GM12891 (cell line): ENCODE measurements at regions not wholly inside any gene's neighbourhood (a gene's known extent, or its start where the extent isn't known, plus 50 kb on each side); places are given as distances from the start of the nearest gene placed in this dataset.
"Not testable (repeated sequence)": the region's sequence is repeated elsewhere in the genome, so short reads cannot be mapped to it uniquely, and the experiment has no call there.

Experiments used
- DNase-seq: peaks from one replicate; pipeline ENCODE4 v3.0.0; 2011; ENCODE audit warnings: low spot score; ENCODE audit not compliant: insufficient read length
- FAIRE-seq: peaks from 2 replicates; lab custom pipeline; 2011; peaks lifted over from hg19 to GRCh38; lab: Jason Lieb, UNC
- PAX5 ChIP-seq: IDR thresholded peaks from 2 replicates; pipeline ENCODE4 v1.6.1; 2011; ENCODE audit warnings: low read length, moderate library complexity, mild to moderate bottlenecking; ENCODE audit not compliant: insufficient read depth, severe bottlenecking
- POLR2A ChIP-seq: IDR thresholded peaks from 2 replicates; pipeline ENCODE4 v1.6.1; 2011; ENCODE audit warnings: low read depth, low read length, control low read depth
- POLR2AphosphoS5 ChIP-seq: IDR thresholded peaks from 2 replicates; pipeline ENCODE4 v1.6.1; 2011; ENCODE audit warnings: low read depth, low read length, control low read depth
- POU2F2 ChIP-seq: IDR thresholded peaks from 2 replicates; pipeline ENCODE4 v1.6.1; 2011; ENCODE audit warnings: low read depth, mild to moderate bottlenecking, control low read depth, low read length, moderate library complexity
- SPI1 ChIP-seq: IDR thresholded peaks from 2 replicates; pipeline ENCODE4 v1.6.1; 2011; ENCODE audit warnings: low read depth, low read length, control low read depth
- TAF1 ChIP-seq: IDR thresholded peaks from 2 replicates; pipeline ENCODE4 v1.6.1; 2011; ENCODE audit warnings: low read depth, low read length, control low read depth

- no peak for DNase-seq
- TF ChIP-seq POU2F2 (no peak), POLR2AphosphoS5 (no peak), PAX5 (no peak), POLR2A (no peak)
- no peak for FAIRE-seq
Observed at GRCh38 chr2:122543815-122544214, 788.4 kb downstream of the TSN start.

GRCh38 chr2:122545821-122546220, 790.4 kb downstream of the TSN start:
- FAIRE-seq (no peak), DNase-seq (no peak)
- TF ChIP-seq POLR2AphosphoS5 (no peak), SPI1 (no peak), TAF1 (no peak), PAX5 (no peak), POLR2A (no peak), POU2F2 (no peak)

- no peak for FAIRE-seq
- TF ChIP-seq POLR2A (no peak), POLR2AphosphoS5 (no peak), TAF1 (no peak), PAX5 (no peak), POU2F2 (no peak), SPI1 (no peak)
- DNase-seq: no peak
Observed at GRCh38 chr2:122562775-122563174, 807.3 kb downstream of the TSN start.

DNA sequence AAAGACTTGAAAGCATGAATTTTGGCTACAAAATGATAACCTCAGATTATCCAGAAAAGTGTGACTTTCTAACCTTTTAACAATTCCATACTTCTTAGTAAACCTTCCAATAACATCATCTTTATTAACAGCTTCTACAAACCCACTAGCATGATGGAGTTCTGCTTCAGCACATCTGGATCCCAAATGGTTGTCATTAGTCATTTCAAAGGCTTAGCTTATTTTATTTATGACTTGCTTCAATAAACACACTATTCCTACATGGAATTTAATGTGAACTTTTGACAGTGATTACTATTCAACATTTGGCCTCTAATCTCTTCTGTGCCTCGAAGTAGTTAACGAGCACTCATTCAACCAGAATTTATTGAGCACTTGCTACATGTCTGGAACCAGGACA, 808.3 kb downstream of the TSN start:
- no peak for FAIRE-seq

DNA sequence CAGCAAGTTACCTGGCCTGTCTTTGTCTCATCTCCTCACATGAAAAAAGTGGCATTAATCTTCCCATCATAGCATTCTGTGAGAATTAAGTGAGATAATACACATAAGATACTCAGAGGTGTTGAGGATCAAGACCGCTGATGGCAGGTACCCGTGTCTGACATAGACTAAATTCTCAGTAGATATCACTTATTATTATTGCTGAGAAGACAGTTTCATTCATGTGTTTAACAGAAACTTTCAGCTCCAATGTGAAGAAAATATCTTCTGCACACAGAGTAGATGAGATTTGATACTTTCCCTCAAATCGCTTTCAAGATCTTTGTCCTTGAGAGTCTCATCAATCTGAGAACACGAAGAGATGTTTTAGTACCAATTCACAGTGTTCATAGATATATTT, 809.4 kb downstream of the TSN start:
- DNase-seq (no peak), FAIRE-seq (no peak)
- no peak for TF ChIP-seq POLR2AphosphoS5
- TF ChIP-seq PAX5: no peak
- no peak for TF ChIP-seq SPI1
- no peak for TF ChIP-seq TAF1
- TF ChIP-seq POLR2A: no peak
- no peak for TF ChIP-seq POU2F2

More for the DNA sequence above, 808.3 kb downstream of the TSN start:
- TF ChIP-seq POLR2A: no peak
- no peak for TF ChIP-seq POU2F2
- TF ChIP-seq TAF1: no peak
- TF ChIP-seq PAX5: no peak
- TF ChIP-seq SPI1: no peak
- no peak for TF ChIP-seq POLR2AphosphoS5
- no peak for DNase-seq

GRCh38 chr2:122565364-122565763, 809.9 kb downstream of the TSN start:
- no peak for FAIRE-seq
- no peak for DNase-seq
- TF ChIP-seq POU2F2: no peak
- TF ChIP-seq PAX5: no peak
- TF ChIP-seq TAF1: no peak
- TF ChIP-seq SPI1: no peak
- TF ChIP-seq POLR2A: no peak
- TF ChIP-seq POLR2AphosphoS5: no peak

GRCh38 chr2:122570641-122571040, 815.2 kb downstream of the TSN start:
- no peak for TF ChIP-seq POLR2AphosphoS5
- TF ChIP-seq POU2F2: no peak
- TF ChIP-seq SPI1: no peak
- no peak for TF ChIP-seq POLR2A
- no peak for TF ChIP-seq PAX5
- TF ChIP-seq TAF1: no peak
- FAIRE-seq (no peak), DNase-seq (no peak)

- not testable (repeated sequence) for DNase-seq
- peak; percentile 66 for FAIRE-seq
Observed at GRCh38 chr2:122571471-122571870, 816.0 kb downstream of the TSN start.

DNA sequence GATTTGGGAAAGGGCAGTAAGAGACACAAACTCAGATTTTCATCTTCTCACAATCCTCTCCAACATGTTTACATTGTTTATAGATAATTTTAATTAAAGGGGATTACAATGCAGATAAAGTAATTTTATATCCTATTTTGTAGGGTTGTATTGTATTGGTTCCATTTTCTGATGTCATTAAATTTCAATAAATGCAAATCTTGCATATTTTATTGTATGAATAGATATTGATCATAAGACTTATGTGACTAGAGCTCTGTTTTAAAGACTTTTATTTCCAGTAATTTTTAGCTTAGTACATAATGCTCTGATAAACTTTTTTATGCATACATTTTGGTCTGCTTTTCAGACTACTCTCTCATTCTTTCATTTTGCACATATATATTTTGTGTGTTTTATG, 819.6 kb downstream of the TSN start:
- TF ChIP-seq POU2F2: no peak
- no peak for TF ChIP-seq POLR2AphosphoS5
- TF ChIP-seq PAX5: no peak
- no peak for TF ChIP-seq POLR2A
- TF ChIP-seq TAF1: no peak
- TF ChIP-seq SPI1: no peak
- DNase-seq: no peak
- FAIRE-seq: no peak

GRCh38 chr2:122583159-122583917, 827.9 kb downstream of the TSN start:
- TF ChIP-seq PAX5 (no peak), POLR2AphosphoS5 (no peak), POU2F2 (no peak), SPI1 (no peak), POLR2A (no peak), TAF1 (no peak)
- no peak for DNase-seq
- no peak for FAIRE-seq

- TF ChIP-seq POLR2AphosphoS5 (no peak), POU2F2 (no peak), POLR2A (no peak), TAF1 (no peak), PAX5 (no peak)
- no peak for DNase-seq
- FAIRE-seq: no peak
Observed at GRCh38 chr2:122590524-122590923, 835.1 kb downstream of the TSN start.
